HG03520 (cell line): ENCODE measurements at regions not wholly inside any gene's neighbourhood (a gene's known extent, or its start where the extent isn't known, plus 50 kb on each side); places are given as distances from the start of the nearest gene placed in this dataset.
"Not testable (repeated sequence)": the region's sequence is repeated elsewhere in the genome, so short reads cannot be mapped to it uniquely, and the experiment has no call there.

Experiments
- ATAC-seq: cut with Tn5 transposase; IDR thresholded peaks from one replicate; pipeline ENCODE4 v1.9.1; 2021; ENCODE audit warnings: mild to moderate bottlenecking, moderate library complexity; ENCODE audit not compliant: unreplicated experiment

DNA sequence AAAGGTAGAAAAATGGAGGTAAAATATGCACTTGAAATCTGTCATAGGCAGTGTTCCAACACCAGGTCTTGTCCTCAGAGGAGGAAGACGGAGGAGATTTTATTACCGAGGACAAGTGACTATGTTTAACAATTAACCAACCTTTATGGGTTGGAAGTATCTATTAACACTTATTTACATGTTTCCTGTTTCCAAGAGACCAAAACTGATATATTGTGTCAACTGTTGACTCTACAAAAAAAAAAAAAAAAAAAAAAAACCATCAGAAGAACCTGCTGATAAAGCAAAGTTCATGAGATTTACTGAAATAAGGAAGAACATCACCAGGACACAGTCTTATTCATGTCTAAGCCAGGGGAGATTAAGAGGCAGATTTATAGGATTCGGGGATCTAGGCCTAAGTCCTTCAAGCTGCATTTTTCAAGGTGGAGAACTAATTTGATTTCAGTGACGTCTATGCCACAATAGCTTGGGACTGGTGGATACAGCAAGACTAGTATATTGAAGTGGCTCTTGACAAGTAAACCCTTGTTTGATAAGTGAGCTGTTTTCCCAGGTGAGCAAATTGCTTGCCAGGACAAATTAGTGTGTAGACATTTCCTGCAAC is 126.6 kb upstream of the NAA20 start:
- no peak for ATAC-seq

DNA sequence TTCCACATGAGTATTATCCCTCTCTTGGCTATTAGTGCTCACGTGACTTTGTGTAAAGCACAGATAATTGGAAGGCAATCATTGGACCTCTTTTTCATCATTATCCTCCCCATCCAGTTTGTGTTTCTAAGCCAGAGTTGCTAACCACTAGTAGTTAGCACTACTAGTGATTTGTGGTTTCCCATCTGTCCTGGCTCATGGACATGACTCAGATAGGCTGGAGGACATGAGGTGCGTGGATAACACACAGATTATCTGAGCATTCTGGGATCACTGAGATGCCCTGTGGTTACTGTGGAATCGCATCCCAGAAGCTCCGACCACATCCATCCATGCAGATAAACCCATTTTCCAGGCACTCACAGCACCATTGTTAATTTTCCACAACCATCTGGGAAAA is 123.8 kb upstream of the NAA20 start:
- no peak for ATAC-seq

DNA sequence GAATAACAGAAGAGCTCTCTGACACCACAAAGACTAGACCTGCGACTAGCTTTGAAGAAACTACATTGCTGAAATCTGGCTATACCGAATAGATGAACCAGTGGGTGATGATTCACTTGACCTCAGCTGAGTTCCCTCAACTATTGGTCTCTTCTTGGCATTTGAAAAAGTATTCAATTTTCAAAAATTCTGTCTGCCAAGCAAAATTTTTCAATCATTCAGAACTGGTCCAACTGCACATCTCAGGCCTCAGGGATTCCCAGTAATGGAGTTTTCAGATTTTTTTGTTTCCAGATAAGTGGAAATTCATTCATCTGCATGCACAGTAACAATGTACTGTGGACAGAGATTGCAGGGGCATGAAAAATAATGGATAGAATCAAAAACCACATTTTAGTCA is 121.4 kb upstream of the NAA20 start:
- ATAC-seq = no peak

DNA sequence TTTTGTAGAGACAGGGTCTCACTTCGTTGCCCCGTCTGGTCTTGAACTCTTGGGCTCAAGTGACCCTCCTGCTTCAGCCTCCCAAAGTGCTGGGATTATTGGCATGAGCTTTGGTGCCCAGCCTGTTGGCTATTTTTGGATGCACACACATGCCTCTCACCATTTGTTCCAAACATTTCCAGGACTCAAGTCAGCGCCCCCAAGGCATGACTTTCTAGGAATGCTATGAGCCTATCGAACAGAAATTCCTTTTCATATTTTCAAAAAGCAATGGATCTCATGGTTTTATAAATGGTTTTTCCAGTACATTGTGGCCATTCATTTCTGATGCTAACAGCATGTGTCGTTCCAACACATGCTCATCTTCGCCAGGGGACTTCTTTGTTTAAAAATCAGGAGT is 119.3 kb upstream of the NAA20 start:
- no peak for ATAC-seq

DNA sequence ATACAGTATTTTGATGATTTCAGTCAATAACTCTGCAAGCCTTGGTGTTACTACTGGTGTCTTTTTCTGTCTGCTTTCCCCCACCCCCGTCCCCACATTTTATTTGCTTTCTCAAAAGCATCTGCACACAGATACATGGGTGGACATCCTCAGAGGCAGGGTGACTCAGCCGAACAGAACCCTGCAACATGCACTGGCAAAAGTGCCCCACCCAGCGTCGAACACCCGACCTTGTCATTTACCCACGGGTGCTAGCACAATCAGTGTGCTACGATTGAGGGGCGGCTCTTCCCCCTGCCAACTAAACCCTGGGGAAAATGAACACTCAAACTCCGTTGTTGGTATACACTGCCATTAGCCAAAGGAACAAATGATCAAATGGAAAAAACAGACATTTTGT is 115.9 kb upstream of the NAA20 start:
- ATAC-seq = no peak

DNA sequence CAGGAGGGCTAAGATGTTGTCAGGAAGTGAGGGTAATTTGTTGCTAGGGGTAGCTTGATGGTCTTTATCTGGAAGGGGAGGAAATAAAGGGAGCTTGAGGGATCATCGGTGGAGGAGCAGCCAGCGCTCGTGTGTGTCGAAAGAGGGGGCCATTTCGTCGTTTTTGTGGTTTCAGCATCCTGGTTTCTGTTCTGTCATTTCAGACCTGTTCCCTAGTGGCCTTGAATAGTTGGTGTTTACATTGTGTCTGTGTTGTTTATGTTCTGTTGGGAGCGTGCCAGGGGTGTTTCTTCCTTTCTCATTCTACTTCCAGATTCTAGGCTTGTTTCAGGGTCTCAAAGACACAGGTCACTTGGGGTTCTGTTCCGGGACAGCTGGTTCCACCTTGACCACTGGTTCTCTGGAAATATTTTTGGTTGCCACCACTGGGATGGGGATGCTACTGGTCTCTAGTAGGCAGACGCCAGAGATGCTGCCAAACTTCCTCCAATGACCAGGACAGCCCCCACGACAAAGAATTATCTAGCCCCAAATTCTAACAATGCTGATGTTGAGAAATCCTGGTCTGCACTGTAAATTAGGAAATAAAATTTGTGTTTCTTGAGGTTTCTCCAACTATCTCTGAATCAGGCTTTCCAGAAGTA is 113.9 kb upstream of the NAA20 start:
- peak; percentile 69 for ATAC-seq

DNA sequence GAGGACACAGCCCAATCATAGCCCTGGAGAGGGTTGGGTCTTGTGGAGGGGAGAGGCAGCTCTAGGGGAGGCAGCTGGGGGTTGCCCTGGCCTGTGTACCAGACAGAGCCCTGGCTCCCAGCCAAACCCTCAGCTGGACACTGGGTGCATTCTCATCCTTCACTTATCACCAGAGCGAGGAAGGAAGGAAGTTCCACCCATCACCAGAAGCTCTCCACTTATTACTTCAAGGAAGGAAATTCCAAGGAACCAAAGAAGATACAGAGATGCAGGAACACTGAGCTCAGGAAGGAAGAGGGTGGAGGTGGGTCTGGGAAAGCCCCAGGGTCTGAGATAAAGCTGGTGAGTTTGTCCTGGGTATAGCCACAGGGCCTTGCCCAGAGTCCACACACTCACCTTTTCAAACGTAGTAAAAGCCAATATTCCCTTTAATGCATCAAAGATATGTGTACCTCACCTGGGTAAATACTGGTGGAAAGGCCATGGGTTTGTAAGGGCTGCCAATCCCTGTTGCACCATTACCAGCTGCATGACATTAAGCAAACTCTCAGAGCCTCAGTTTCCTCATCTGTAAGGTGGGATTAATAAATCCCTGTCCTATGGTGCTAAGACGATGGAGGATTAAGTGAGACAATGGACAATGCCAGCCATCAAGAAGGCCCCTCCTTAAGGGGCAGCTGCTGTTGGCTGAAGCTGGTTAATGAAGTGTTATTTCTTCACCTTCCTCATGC is 109.7 kb upstream of the NAA20 start:
- no peak for ATAC-seq

DNA sequence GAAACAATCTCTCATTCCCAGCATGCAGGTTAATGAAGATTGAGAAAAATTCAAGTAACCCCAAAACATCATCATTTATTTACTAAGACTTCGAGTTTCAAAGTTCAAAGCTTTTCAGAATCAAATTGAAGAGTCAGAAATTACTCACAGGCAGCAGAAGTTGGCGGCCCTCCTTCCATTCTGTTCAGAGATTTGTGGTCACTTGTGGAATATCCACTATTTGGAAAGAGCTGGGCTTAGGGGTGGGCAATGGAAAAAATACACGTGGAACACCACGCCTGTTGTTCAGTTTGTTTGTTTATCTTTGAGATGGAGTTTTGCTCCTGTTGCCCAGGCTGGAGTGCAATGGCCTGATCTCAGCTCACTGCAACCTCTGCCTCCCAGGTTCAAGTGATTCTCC is 108.6 kb upstream of the NAA20 start:
- no peak for ATAC-seq

DNA sequence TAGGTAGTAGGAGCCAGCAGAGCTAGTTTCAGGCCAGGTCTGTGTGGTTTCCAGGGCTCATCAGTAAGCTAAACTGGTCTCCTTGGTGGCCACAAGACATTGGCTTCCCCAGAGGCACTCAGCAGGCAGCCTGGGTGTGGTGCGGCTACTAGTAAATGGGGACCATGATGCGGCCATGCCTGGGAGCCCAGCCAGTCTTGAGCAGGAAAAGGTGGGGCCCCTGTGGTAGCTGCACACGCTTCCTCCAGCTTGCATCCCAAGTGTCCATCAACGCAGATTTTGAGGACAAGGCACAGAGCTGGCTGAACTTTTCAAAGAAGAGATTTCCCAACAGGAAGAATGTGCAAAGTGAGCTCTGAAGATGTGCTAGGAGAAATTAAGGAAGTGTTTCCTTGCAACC is 107.4 kb upstream of the NAA20 start:
- ATAC-seq = no peak

DNA sequence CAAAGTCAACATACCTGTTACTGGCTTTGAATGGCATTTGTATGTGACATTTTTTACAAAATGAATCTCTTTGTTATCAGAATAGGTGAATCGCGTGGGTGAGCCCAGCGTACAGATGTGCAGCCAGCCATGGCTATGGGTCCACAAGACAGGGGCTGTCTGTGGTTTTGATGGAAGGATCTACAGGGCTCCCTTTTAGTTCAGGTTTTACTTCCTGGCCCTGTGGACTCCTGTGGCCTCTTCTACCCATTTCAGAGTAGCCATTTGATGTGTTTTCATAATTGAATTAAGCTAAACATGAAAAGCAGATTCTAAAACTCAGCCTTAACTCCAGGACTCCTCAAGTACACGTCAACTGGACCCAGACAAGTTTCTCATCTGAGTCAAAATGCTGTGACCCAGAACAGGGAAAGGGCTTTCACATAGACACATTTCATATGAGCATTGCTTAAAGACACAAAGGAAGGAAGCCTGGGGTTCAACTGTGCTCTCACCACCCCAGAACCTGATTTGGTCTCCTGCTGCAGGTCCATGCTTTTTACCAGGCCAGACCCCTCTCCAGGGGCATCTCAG is 105.3 kb upstream of the NAA20 start:
- ATAC-seq = no peak

DNA sequence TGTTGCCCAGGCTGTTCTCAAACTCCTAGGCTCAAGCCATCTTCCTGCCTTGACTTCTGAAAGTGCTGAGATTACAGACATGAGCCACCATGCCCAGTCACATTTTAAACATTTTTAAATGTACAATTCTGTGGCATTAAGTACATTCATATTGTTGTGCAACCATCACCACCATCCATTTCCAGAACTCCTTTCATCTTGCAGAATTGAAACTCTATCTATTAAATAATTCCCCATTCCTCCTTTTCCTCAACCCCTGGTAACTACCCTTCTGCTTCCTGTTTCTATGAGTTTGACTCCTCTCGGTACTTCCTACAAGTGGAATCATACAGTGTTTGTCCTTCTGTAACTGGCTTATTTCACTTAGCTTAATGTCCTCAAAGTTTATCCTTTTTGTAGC is 103.8 kb upstream of the NAA20 start:
- ATAC-seq = no peak

DNA sequence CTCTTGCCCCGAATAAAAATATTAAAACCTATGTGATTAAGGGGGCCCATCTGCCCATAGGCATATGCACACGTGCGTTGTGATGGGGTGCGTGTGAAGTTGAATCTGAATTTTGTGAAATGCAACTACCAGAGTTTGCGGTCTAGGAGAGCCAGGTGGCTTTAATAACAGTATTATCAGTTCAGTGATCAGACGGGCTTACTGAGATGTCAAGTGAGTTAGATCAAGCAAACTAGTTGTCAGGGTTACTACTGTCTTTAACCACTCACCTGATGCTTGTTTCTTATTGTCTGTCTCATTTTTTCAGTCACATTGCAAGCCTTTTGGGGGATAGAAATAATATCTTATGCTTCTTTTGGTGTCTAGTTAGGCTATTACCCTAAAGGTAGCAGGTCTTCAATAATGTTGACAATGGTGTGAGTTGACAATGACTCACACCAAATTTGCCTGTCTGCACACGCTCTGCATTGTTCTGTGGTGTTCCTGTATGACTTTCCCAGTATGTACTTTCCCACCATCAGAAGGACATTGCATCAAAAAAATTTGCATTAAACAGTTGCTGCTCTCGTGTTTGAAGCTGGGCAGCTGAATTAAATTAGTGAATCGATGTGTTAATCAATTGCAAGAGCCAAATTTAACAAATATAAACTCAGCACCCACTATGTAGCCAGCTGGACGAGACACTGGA is 103.1 kb upstream of the NAA20 start:
- ATAC-seq = no peak

DNA sequence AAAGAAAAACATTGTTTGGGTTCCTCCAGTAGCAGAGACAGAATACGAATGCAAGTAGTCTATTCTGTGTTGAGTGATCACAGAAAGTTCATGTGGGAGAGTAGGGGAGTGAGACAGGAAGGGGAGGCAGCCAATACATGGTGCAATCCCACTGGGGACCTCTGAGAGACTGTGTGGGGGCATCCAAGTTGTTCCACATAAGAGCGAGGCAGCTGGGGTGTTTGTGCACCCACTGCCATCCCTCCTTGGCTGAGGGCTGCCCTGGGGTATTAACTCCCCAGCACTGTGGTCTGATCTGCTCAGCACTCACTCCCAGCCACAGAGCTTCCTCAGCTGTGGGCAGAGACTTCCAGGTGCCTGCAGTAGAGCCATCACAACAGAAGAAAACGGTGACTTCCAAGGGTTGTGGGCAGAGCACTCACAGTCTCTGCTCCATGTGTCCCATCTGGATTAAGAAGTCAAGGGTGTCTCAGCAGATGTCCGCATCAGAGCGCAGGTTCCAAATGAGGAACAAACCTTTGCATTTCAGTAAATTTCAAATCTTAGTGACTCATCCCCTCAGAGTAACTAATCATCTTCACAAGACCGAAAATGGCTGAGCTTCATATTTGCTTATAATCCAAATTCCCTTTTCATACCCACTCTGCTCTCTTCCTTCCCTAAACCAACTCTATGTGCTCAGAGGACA is 101.9 kb upstream of the NAA20 start:
- ATAC-seq = no peak

DNA sequence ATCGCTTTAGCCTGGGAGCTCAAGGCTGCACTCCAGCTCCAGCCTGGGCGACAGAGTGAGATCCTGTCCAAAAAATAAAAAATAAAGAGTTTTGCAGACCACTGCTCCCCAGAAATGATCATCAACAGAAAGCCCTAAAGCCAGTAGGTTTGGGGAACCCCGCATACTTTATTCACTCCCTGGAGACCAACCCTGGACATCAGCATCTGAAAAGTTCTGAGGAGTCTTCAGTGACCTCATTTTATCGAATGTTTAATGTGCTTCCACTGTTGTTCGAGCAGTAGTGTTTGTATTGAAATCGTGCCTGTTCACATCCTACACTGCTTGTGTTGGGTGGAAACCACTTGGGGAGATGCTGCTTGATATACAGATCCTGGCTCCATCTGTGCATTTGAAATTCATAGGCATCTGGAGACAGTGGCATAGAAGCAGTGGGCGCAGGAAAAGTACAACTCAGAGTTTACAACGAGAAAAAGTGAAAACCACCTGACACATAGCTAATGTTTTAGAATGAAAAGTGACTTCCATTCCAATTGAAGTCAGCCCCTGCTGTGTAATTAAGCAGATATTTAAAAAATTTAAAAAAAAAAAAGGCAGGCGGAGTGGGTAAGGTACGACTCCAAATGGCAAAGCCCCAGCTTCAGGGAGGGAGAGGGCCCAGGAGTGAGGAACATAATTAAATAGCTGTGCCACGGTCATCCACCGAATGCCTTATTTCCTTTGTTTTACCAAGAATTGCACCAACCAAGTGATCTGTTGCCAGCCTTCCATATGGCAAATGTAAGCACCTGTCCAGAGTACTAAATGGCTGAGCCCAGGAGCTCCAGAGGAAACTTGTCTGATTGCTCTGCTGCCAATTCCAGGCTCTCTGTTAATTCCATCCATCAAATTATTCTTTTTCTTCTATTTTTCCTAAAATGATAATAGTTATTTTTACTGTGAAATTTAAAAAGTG is 100.4 kb upstream of the NAA20 start:
- no peak for ATAC-seq

DNA sequence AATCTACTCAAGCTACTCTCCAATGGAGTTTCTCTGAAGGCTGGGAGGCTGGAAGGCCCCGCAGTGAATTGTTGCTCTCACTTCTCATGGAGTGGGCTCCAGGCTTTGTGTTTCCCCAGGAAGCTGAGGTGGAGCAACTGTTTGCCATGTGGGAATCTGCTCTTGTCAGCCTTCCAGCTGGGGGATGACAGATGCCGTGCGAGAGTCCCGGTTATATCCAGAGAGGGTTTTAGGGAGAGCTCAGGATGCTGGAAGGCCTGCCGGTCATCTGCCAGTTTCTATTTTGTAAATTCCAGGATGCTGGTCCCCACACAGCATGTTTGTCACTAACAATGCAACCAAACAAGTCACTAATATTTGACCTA is 98.2 kb upstream of the NAA20 start:
- ATAC-seq = no peak

DNA sequence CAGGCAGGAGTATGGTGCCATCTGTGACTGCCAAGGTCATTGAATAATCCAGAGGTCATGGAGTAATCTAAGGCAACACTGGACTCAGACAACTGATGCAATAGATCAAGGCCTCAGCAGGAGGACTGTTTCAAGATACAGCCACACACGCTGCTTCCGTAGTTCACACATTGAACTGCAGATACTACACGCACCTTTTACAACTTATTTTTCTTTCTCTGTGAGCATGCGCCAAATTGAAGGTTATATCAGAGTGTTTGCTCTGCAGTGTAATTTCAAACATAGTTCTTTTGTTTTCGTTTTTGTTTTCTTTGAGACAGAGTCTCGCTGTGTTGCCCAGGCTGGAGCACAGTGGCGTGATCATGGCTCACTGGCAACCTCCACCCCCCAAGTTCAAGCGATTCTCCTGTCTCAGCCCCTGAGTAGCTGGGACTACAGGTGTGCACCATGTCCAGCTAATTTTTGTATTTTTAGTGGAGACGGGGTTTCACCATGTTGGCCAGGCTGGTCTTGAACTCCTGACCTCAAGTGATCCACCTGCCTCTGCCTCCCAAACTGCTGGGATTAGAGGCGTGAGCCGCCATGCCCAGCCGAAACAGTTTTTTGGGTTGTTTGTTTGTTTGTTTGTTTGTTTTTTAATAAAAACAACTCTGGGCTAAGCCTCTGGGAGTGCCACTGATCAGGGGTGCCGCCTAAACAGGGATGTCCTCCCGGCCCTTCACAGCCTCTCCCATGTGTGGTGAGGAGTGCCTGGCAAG is 96.6 kb upstream of the NAA20 start:
- ATAC-seq = no peak

DNA sequence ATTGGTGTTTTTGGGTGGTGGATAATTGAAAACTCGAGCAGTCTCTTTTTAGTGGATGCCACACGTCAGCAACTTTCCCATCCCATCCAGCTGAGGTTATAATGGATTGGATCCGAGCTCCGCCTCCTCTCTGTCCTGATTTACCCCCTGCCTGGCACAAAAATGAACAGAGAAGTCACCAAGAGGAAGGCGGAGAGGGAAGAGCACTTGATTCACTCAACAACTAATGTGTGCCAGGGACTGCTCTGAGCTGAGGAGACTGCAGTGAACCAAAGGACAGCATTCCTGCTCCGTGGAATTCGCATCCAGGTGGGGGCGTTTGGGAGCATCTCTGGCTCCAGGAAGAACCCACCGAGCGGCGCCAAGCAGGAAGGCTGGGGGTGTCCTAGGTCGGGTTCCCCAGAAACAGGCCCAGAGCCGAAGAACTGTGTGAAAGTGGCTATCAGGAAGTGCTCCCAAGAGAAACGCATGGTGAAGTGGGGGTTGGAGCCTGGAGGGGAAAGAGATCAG is 95.8 kb upstream of the NAA20 start:
- ATAC-seq = no peak

DNA sequence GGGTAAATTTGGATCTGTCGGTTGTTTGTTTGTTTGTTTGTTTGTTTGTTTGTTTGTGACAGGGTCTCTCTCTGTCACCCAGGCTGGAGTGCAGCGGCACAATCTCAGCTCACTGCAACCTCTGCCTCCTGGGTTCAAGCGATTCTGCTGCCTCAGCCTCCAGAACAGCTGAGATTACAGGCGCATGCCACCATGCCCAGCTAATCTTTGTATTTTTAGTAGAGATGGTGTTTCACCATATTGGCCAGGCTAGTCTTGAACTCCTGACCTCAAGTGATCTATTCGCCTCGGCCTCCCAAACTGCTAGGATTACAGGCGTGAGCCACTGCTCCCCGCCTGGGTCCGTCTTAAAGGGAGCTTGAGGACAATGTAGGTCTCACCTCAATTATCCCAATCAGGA is 95.3 kb upstream of the NAA20 start:
- ATAC-seq = not testable (repeated sequence)

DNA sequence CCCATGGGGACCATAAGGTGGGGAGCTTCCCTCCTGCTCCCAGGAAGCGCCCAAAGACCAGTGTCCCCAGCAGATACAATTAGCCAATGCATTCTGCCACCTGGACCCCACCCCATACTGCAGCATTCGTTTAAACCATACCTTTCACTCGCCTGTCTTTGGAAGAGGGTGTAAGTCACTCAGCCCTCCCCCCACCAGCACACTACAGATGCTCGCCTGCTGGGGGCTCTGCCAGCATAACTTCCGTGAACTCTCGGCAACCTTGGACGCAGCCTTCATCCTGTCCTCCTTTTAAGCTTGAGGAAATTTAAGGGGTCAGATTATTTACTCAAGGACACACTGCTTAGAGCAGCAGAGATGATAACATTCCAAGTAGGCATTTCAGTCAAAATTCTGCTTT is 94.4 kb upstream of the NAA20 start:
- no peak for ATAC-seq
